ENCODE measurements at regions not wholly inside any gene's neighbourhood (a gene's known extent, or its start where the extent isn't known, plus 50 kb on each side); places are given as distances from the start of the nearest gene placed in this dataset.

DNA sequence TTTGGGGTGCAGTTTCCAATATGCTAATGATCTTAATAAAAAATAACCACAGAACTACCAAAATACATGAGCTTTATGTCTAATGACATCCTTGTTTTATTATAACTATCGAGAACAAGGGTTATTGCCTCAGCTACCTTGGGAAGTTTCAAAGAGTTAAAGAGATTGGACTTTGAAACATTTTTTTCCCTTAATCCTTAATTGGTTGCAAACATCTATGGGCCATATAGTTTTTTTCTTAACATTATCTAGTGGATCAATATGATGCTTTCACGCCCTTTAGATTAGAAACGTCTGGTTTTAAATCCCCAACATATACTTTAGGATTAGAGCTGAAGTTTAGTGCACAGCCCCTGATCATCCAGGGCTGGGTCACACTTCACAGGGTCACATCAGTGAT lies 219.2 kb upstream of the SGO1 start:
- TF ChIP-seq, protein P1, sequence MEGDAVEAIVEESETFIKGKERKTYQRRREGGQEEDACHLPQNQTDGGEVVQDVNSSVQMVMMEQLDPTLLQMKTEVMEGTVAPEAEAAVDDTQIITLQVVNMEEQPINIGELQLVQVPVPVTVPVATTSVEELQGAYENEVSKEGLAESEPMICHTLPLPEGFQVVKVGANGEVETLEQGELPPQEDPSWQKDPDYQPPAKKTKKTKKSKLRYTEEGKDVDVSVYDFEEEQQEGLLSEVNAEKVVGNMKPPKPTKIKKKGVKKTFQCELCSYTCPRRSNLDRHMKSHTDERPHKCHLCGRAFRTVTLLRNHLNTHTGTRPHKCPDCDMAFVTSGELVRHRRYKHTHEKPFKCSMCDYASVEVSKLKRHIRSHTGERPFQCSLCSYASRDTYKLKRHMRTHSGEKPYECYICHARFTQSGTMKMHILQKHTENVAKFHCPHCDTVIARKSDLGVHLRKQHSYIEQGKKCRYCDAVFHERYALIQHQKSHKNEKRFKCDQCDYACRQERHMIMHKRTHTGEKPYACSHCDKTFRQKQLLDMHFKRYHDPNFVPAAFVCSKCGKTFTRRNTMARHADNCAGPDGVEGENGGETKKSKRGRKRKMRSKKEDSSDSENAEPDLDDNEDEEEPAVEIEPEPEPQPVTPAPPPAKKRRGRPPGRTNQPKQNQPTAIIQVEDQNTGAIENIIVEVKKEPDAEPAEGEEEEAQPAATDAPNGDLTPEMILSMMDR (IDR thresholded peaks at IDR 0.05 in 8 of 11, conservative IDR thresholded peaks at IDR 0.05 in 3 of 11), result no peak
- TF ChIP-seq POLR2A (IDR thresholded peaks at IDR 0.05) (no peak), POLR2AphosphoS5 (IDR thresholded peaks at IDR 0.05) (no peak)

All from spleen (tissue), 7 donors.